HEK293 (cell line): ENCODE measurements at regions not wholly inside any gene's neighbourhood (a gene's known extent, or its start where the extent isn't known, plus 50 kb on each side); places are given as distances from the start of the nearest gene placed in this dataset.

Source experiments
- CTCF ChIA-PET: fragments of 350-600 bp; formaldehyde crosslinking; extraction: SDS; loops from one replicate; lab custom pipeline; 2021; ENCODE audit warnings: antibody characterized with exemption; lab: Yijun Ruan, JAX
- POLR2A ChIA-PET: fragments of 300-600 bp; formaldehyde crosslinking; extraction: SDS; loops from one replicate; lab custom pipeline; 2020; ENCODE audit warnings: antibody characterized with exemption, inconsistent platforms; lab: Yijun Ruan, JAX
- H3K27ac ChIP-seq: fragments of 200-500 bp; sonication (Bioruptor generic); 2 replicates; pipeline ENCODE4 v1.5.1; 2014; ENCODE audit warnings: low read depth, low read length, control low read depth, inconsistent platforms; ENCODE audit errors: extremely low read depth
- H3K36me3 ChIP-seq, 2 experiments: fragments of 200-500 bp in 1 of 2; sonication (Bioruptor generic) in 1 of 2; 1 replicate in 1 of 2; 2 replicates in 1 of 2; pipeline ENCODE4 v1.5.1; 2014 to 2017; ENCODE audit warnings: inconsistent platforms in 2 of 2, low read length in 2 of 2; ENCODE audit not compliant: control insufficient read depth in 2 of 2, insufficient read depth in 1 of 2
- H3K4me1 ChIP-seq: fragments of 200-500 bp; sonication (Bioruptor generic); 2 replicates; pipeline ENCODE4 v1.5.1; 2014; ENCODE audit warnings: mild to moderate bottlenecking, low read length, inconsistent platforms; ENCODE audit not compliant: control insufficient read depth, insufficient read depth
- H3K4me3 ChIP-seq: 2 replicates; pipeline ENCODE4 v1.5.1; 2011; ENCODE audit warnings: low read depth, mild to moderate bottlenecking, control low read depth, low read length, moderate library complexity
- H3K9me3 ChIP-seq: fragments of 200-500 bp; sonication (Bioruptor generic); 2 replicates; pipeline ENCODE4 v1.5.1; 2014; ENCODE audit warnings: low read depth, low read length, inconsistent platforms; ENCODE audit not compliant: control insufficient read depth, insufficient read depth
- BCL11B ChIP-seq: fragments of 450-650 bp; formaldehyde crosslinking; IDR thresholded peaks from 2 replicates; pipeline ENCODE4 v1.5.1; 2016; ENCODE audit warnings: low read depth, missing biosample characterization, missing genetic modification characterization
- GLIS1 ChIP-seq: fragments of 450-650 bp; formaldehyde crosslinking; IDR thresholded peaks from 2 replicates; pipeline ENCODE4 v1.5.1; 2016; ENCODE audit warnings: missing biosample characterization, missing genetic modification characterization
- HIC1 ChIP-seq: fragments of 450-650 bp; formaldehyde crosslinking; IDR thresholded peaks from 2 replicates; pipeline ENCODE4 v1.5.1; 2016; ENCODE audit warnings: missing biosample characterization, missing genetic modification characterization
- HOXA7 ChIP-seq: sonication (generic); formaldehyde crosslinking; IDR thresholded peaks from 2 replicates; pipeline ENCODE4 v1.8.1; 2022; ENCODE audit warnings: missing genetic modification reagents, borderline replicate concordance
- KLF10 ChIP-seq: fragments of 450-650 bp; IDR thresholded peaks from 2 replicates; pipeline ENCODE4 v1.5.1; 2018; ENCODE audit warnings: missing biosample characterization, mild to moderate bottlenecking, missing genetic modification characterization
- MZF1 ChIP-seq: fragments of 450-650 bp; formaldehyde crosslinking; IDR thresholded peaks from 2 replicates; pipeline ENCODE4 v1.5.1; 2017; ENCODE audit warnings: missing biosample characterization, missing genetic modification characterization, borderline replicate concordance
- OSR2 ChIP-seq: fragments of 450-650 bp; formaldehyde crosslinking; IDR thresholded peaks from 2 replicates; pipeline ENCODE4 v1.5.1; 2016; ENCODE audit warnings: missing biosample characterization, missing genetic modification characterization
- PATZ1 ChIP-seq: fragments of 450-650 bp; formaldehyde crosslinking; IDR thresholded peaks from 2 replicates; pipeline ENCODE4 v1.5.1; 2016; ENCODE audit warnings: missing biosample characterization, missing genetic modification characterization
- RBAK ChIP-seq: fragments of 450-650 bp; formaldehyde crosslinking; IDR thresholded peaks from 2 replicates; pipeline ENCODE4 v1.5.1; 2016; ENCODE audit warnings: missing biosample characterization, missing genetic modification characterization
- SCRT1 ChIP-seq: fragments of 450-650 bp; formaldehyde crosslinking; IDR thresholded peaks from 2 replicates; pipeline ENCODE4 v1.5.1; 2016; ENCODE audit warnings: missing biosample characterization, missing genetic modification characterization, borderline replicate concordance
- ZBTB20 ChIP-seq: fragments of 450-650 bp; formaldehyde crosslinking; IDR thresholded peaks from 2 replicates; pipeline ENCODE4 v1.5.1; 2016; ENCODE audit warnings: missing biosample characterization, missing genetic modification characterization
- ZBTB26 ChIP-seq: fragments of 450-650 bp; formaldehyde crosslinking; optimal IDR thresholded peaks from 2 replicates; pipeline ENCODE3; 2016; ENCODE audit warnings: missing biosample characterization, mild to moderate bottlenecking, missing genetic modification characterization
- ZBTB8A ChIP-seq: fragments of 450-650 bp; formaldehyde crosslinking; IDR thresholded peaks from 2 replicates; pipeline ENCODE4 v1.5.1; 2016; ENCODE audit warnings: missing biosample characterization, missing genetic modification characterization
- ZIC2 ChIP-seq: fragments of 450-650 bp; formaldehyde crosslinking; IDR thresholded peaks from 2 replicates; pipeline ENCODE4 v1.5.1; 2016; ENCODE audit warnings: missing biosample characterization, missing genetic modification characterization
- ZNF157 ChIP-seq: fragments of 450-650 bp; formaldehyde crosslinking; IDR thresholded peaks from 2 replicates; pipeline ENCODE4 v1.5.1; 2016; ENCODE audit warnings: missing biosample characterization, missing genetic modification characterization
- ZNF174 ChIP-seq: fragments of 450-650 bp; formaldehyde crosslinking; IDR thresholded peaks from 2 replicates; pipeline ENCODE4 v1.5.0; 2017; ENCODE audit warnings: missing biosample characterization, mild to moderate bottlenecking, missing genetic modification characterization
- ZNF175 ChIP-seq: fragments of 450-650 bp; formaldehyde crosslinking; IDR thresholded peaks from 2 replicates; pipeline ENCODE4 v1.5.1; 2016; ENCODE audit warnings: missing biosample characterization, missing genetic modification characterization
- ZNF19 ChIP-seq: fragments of 450-650 bp; formaldehyde crosslinking; IDR thresholded peaks from 2 replicates; pipeline ENCODE4; 2016; ENCODE audit warnings: missing biosample characterization, missing genetic modification characterization, low read depth
- ZNF2 ChIP-seq: fragments of 450-650 bp; formaldehyde crosslinking; IDR thresholded peaks from 2 replicates; pipeline ENCODE4 v1.5.1; 2016; ENCODE audit warnings: missing biosample characterization, missing genetic modification characterization
- ZNF221 ChIP-seq: fragments of 450-650 bp; formaldehyde crosslinking; IDR thresholded peaks from 2 replicates; pipeline ENCODE4 v1.5.1; 2017; ENCODE audit warnings: missing biosample characterization, missing genetic modification characterization, borderline replicate concordance
- ZNF248 ChIP-seq: fragments of 450-650 bp; formaldehyde crosslinking; IDR thresholded peaks from 2 replicates; pipeline ENCODE4 v1.5.1; 2017; ENCODE audit warnings: missing biosample characterization, missing genetic modification characterization
- ZNF302 ChIP-seq: fragments of 450-650 bp; formaldehyde crosslinking; IDR thresholded peaks from 2 replicates; pipeline ENCODE4 v1.5.1; 2016; ENCODE audit warnings: missing biosample characterization, missing genetic modification characterization, low read depth
- ZNF311 ChIP-seq: fragments of 450-650 bp; formaldehyde crosslinking; IDR thresholded peaks from 2 replicates; pipeline ENCODE4 v1.5.1; 2017; ENCODE audit warnings: missing biosample characterization, missing genetic modification characterization, borderline replicate concordance
- ZNF580 ChIP-seq: fragments of 450-650 bp; formaldehyde crosslinking; IDR thresholded peaks from 2 replicates; pipeline ENCODE4 v1.5.1; 2016; ENCODE audit warnings: missing biosample characterization, missing genetic modification characterization
- ZNF677 ChIP-seq: fragments of 450-650 bp; IDR thresholded peaks from 2 replicates; pipeline ENCODE4 v1.5.0; 2018; ENCODE audit warnings: missing biosample characterization, mild to moderate bottlenecking, missing genetic modification characterization, moderate library complexity
- ZNF830 ChIP-seq: fragments of 450-650 bp; IDR thresholded peaks from 2 replicates; pipeline ENCODE4 v1.5.0; 2018; ENCODE audit warnings: missing biosample characterization, missing genetic modification characterization, low read depth, mild to moderate bottlenecking, moderate library complexity
- ZSCAN5A ChIP-seq: fragments of 450-650 bp; formaldehyde crosslinking; IDR thresholded peaks from 2 replicates; pipeline ENCODE4 v1.5.1; 2016; ENCODE audit warnings: missing biosample characterization, missing genetic modification characterization

GRCh38 chr10:44471410-44471809, 86.5 kb upstream of the CXCL12 start:
- CTCF ChIA-PET, result no interaction called here
- Histone ChIP-seq H3K36me3 (no peaks in the 10 kb centered on the region), H3K27ac (no peak overlapping the region), H3K9me3 (no peaks in the 10 kb centered on the region), H3K4me3 (no peak overlapping the region), H3K4me1 (peaks cover 5% of the 10 kb centered on the region; the same call in 1 of the 2 replicates)
- TF ChIP-seq RBAK (tag by site-specific recombination) (no peak), ZNF19 (tag by site-specific recombination) (no peak), ZSCAN5A (no peak), ZIC2 (tag by site-specific recombination) (0 out of 2 replicates have a peak, but pooled peaks have one; percentile 12), ZNF311 (tag by site-specific recombination) (no peak)
- POLR2A ChIA-PET, result no interaction called here

GRCh38 chr10:44473146-44473545, 88.2 kb upstream of the CXCL12 start:
- no peaks in the 10 kb centered on the region for H3K9me3 ChIP-seq
- TF ChIP-seq ZBTB26 (tag by site-specific recombination) (no peak), MZF1 (no peak), ZNF175 (no peak), OSR2 (tag by site-specific recombination) (no peak), ZNF174 (tag by site-specific recombination) (no peak), BCL11B (no peak), ZNF830 (no peak), SCRT1 (tag by site-specific recombination) (no peak), ZNF677 (tag by site-specific recombination) (no peak), ZNF580 (tag by site-specific recombination) (no peak)
- H3K4me3 ChIP-seq, result no peak overlapping the region
- ChIA-PET CTCF (no interaction called here), POLR2A (no interaction called here)
- H3K4me1 ChIP-seq, result peaks cover 5% of the 10 kb centered on the region; the same call in 1 of the 2 replicates
- H3K36me3 ChIP-seq, result no peaks in the 10 kb centered on the region
- H3K27ac ChIP-seq, result no peak overlapping the region

- no peaks in the 10 kb centered on the region for H3K36me3 ChIP-seq
- H3K9me3 ChIP-seq, result no peaks in the 10 kb centered on the region
- ChIA-PET POLR2A (no interaction called here), CTCF (no interaction called here)
- no peak overlapping the region for H3K27ac ChIP-seq
- H3K4me1 ChIP-seq, result no peaks in the 10 kb centered on the region
- H3K4me3 ChIP-seq, result no peak overlapping the region
- TF ChIP-seq ZNF2 (tag by site-specific recombination) (no peak), KLF10 (tag by site-specific recombination) (no peak), ZNF830 (no peak), GLIS1 (tag by site-specific recombination) (no peak), HIC1 (tag by site-specific recombination) (no peak), ZNF221 (tag by site-specific recombination) (no peak), ZBTB20 (no peak), PATZ1 (tag by site-specific recombination) (no peak), ZNF302 (no peak), ZNF157 (no peak), HOXA7 (CRISPR knock-in tag) (no peak), ZNF248 (no peak), ZBTB8A (tag by site-specific recombination) (no peak), ZNF174 (tag by site-specific recombination) (no peak)
Observed at GRCh38 chr10:44476409-44477045, 91.6 kb upstream of the CXCL12 start.
